Lower leg skin (tissue), 3 donors: ENCODE measurements at regions not wholly inside any gene's neighbourhood (a gene's known extent, or its start where the extent isn't known, plus 50 kb on each side); places are given as distances from the start of the nearest gene placed in this dataset.

ENCODE experiments used
- CTCF ChIP-seq, 3 donors: fragments of 450-650 bp; IDR thresholded peaks; one replicate each; pipeline ENCODE4 v1.5.1; 2016; ENCODE audit warnings: antibody characterized with exemption in 3 of 3, mild to moderate bottlenecking in 3 of 3, moderate library complexity in 2 of 3
- POLR2A ChIP-seq, 2 donors: fragments of 450-650 bp; IDR thresholded peaks; one replicate each; pipeline ENCODE4 v1.6.1; 2016 to 2017; ENCODE audit warnings: antibody characterized with exemption in 2 of 2, mild to moderate bottlenecking in 1 of 2, moderate library complexity in 1 of 2

- no peak for TF ChIP-seq CTCF (IDR thresholded peaks at IDR 0.05)
- no peak for TF ChIP-seq POLR2A (IDR thresholded peaks at IDR 0.05)
Observed at GRCh38 chr2:6008726-6009125, 316.5 kb downstream of the SOX11 start.
